ENCODE measurements at regions not wholly inside any gene's neighbourhood (a gene's known extent, or its start where the extent isn't known, plus 50 kb on each side); places are given as distances from the start of the nearest gene placed in this dataset.

DNA sequence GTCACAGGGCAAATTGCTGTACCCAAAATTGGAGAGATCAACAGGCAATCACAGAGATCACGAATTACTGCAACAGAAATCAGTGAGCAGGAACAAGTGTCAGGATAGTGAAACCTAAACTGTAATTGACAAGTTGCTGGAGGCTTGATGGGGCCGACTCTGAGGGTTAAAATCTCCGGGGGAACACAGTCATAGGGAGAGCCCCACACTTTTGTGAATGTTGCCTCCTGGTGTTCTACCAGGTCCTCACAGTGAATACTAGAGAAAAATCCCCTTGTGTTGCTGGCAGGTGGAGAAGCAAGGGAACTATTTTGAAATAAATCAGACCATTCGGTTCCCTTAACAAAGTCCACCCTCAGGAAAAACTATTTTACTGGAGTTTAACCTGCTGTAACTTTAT lies 697.5 kb upstream of the CBLB start:
- H3K4me3 ChIP-seq: no peak overlapping the region
- H3K36me3 ChIP-seq: no peaks in the 10 kb centered on the region
- H3K4me1 ChIP-seq: no peaks in the 10 kb centered on the region
- DNase-seq (ENCODE audit: extremely low spot score): no peak
- WGBS: 55% methylated on average over 4 of the region's 4 CpGs
- H3K9me3 ChIP-seq: no peaks in the 10 kb centered on the region
- TF ChIP-seq, protein P1, sequence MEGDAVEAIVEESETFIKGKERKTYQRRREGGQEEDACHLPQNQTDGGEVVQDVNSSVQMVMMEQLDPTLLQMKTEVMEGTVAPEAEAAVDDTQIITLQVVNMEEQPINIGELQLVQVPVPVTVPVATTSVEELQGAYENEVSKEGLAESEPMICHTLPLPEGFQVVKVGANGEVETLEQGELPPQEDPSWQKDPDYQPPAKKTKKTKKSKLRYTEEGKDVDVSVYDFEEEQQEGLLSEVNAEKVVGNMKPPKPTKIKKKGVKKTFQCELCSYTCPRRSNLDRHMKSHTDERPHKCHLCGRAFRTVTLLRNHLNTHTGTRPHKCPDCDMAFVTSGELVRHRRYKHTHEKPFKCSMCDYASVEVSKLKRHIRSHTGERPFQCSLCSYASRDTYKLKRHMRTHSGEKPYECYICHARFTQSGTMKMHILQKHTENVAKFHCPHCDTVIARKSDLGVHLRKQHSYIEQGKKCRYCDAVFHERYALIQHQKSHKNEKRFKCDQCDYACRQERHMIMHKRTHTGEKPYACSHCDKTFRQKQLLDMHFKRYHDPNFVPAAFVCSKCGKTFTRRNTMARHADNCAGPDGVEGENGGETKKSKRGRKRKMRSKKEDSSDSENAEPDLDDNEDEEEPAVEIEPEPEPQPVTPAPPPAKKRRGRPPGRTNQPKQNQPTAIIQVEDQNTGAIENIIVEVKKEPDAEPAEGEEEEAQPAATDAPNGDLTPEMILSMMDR (IDR thresholded peaks at IDR 0.05): no peak
- TF ChIP-seq POLR2A (IDR thresholded peaks at IDR 0.05; ENCODE audit: low read depth): no peak
- no peaks in the 10 kb centered on the region for H3K27me3 ChIP-seq
- intact Hi-C loops (cut with DNase I): no loop called here
- no peak overlapping the region for H3K27ac ChIP-seq (replicated peaks in 1 of 4)

DNA sequence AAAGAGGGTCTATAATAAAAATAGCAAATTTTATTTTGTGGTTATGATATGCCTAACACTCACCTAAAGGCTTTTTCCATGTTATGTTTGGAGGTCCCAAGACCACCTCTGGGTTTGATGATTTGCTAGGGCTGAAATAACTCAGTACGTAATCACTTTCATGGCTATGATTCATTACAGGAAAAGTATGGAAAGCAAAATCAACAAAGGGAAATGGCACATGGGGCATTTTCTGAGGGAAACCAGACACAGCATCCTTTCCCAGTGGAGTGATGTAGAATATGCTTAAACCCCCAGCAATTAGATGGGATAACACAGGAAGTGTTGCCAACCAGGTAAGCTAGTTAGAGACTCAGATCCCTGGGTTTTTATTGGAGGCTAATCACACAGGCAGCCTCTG lies 701.6 kb upstream of the CBLB start:
- H3K9me3 ChIP-seq: no peaks in the 10 kb centered on the region
- no peaks in the 10 kb centered on the region for H3K27me3 ChIP-seq
- WGBS: 90% methylated on average over 1 of the region's 1 CpG
- no peaks in the 10 kb centered on the region for H3K36me3 ChIP-seq
- no peak overlapping the region for H3K4me3 ChIP-seq
- DNase-seq (ENCODE audit: extremely low spot score): no peak
- H3K4me1 ChIP-seq: no peaks in the 10 kb centered on the region
- intact Hi-C loops (cut with DNase I): no loop called here
- TF ChIP-seq, protein P1 (IDR thresholded peaks at IDR 0.05): no peak
- no peak for TF ChIP-seq POLR2A (IDR thresholded peaks at IDR 0.05; ENCODE audit: low read depth)
- no peak for TF ChIP-seq POLR2AphosphoS5 (IDR thresholded peaks at IDR 0.05)
- no peak for TF ChIP-seq EP300 (IDR thresholded peaks at IDR 0.05)
- no peak overlapping the region for H3K27ac ChIP-seq (replicated peaks in 1 of 4)

DNA sequence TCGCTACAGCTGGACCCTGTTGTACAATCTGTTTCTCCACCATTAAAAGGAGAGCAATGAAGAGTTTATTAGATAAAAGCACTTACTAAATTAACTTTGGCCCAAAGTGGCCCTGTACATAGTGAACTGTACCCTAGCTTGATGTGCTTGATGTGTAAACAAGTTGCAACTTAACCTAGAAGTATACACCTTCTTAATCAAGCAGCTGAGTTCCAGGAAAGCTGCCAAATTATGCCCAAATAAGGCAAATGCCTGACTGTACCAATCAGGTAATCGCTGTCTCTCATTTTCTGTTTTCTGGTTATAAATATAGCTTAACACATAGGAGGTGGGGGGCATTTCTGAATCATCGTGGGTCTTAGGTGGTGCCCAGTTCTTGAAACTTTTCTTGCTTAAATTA lies 704.8 kb upstream of the CBLB start:
- 94% methylated on average over 3 of the region's 3 CpGs for WGBS
- intact Hi-C loops (cut with DNase I): no loop called here
- no peak for TF ChIP-seq EP300 (IDR thresholded peaks at IDR 0.05)
- TF ChIP-seq POLR2AphosphoS5 (IDR thresholded peaks at IDR 0.05): no peak
- TF ChIP-seq POLR2A (IDR thresholded peaks at IDR 0.05; ENCODE audit: low read depth): no peak
- TF ChIP-seq, protein P1 (IDR thresholded peaks at IDR 0.05): no peak
- no peaks in the 10 kb centered on the region for H3K4me1 ChIP-seq
- no peaks in the 10 kb centered on the region for H3K36me3 ChIP-seq
- no peaks in the 10 kb centered on the region for H3K27me3 ChIP-seq
- DNase-seq (ENCODE audit: extremely low spot score): no peak
- H3K27ac ChIP-seq (replicated peaks in 1 of 4): no peak overlapping the region
- no peaks in the 10 kb centered on the region for H3K9me3 ChIP-seq
- H3K4me3 ChIP-seq: no peak overlapping the region

DNA sequence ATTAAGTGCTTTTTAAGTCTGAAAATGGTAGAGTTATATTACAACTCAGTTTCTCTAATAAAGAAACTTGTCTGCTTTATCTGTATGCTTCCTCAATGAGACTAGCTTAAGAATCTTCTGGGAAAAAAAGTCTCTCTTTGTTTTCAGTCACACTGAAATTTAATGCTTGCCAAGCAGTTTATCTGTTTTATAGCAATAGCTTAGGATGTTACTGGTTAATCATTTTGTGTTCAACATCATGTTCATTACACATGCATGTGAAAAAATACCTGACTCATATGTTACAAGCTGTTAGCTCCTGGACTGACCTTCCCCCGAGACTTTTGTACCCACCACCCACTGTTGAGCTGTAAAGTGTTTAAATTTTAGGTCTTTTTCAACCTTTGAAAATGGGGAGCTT lies 706.2 kb upstream of the CBLB start:
- TF ChIP-seq EP300 (IDR thresholded peaks at IDR 0.05) (no peak), POLR2A (IDR thresholded peaks at IDR 0.05; ENCODE audit: low read depth) (no peak), POLR2AphosphoS5 (IDR thresholded peaks at IDR 0.05) (no peak)
- TF ChIP-seq, protein P1 (IDR thresholded peaks at IDR 0.05): no peak
- Histone ChIP-seq H3K4me1 (no peaks in the 10 kb centered on the region), H3K27ac (replicated peaks in 1 of 4) (no peak overlapping the region), H3K27me3 (no peaks in the 10 kb centered on the region), H3K4me3 (no peak overlapping the region), H3K9me3 (no peaks in the 10 kb centered on the region), H3K36me3 (no peaks in the 10 kb centered on the region)
- intact Hi-C loops (cut with DNase I): no loop called here
- WGBS: 83% methylated on average over 1 of the region's 1 CpG
- DNase-seq (ENCODE audit: extremely low spot score): no peak

DNA sequence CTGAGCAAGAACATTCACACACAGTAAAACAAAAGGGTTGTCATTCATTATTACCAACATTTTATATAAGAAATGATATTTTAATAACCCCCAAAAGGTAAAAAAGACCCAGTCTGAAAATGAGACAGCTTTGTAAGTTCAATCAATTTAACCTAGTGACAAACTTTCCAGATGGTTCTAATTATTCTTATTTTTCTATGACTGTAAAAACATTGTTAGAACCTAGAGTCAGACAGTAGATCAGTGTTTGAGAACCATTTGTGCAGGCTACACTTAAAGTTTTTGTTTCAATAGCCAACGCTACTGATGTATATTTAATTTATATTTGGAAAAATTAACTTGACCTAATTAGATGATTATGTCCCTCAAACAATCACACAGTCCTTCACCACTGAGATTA lies 708.4 kb upstream of the CBLB start:
- Histone ChIP-seq H3K4me1 (no peaks in the 10 kb centered on the region), H3K27me3 (no peaks in the 10 kb centered on the region), H3K4me3 (no peak overlapping the region), H3K36me3 (no peaks in the 10 kb centered on the region), H3K27ac (replicated peaks in 1 of 4) (no peak overlapping the region), H3K9me3 (no peaks in the 10 kb centered on the region)
- intact Hi-C loops (cut with DNase I): no loop called here
- TF ChIP-seq POLR2A (IDR thresholded peaks at IDR 0.05; ENCODE audit: low read depth) (no peak), POLR2AphosphoS5 (IDR thresholded peaks at IDR 0.05) (no peak), EP300 (IDR thresholded peaks at IDR 0.05) (no peak)
- TF ChIP-seq, protein P1 (IDR thresholded peaks at IDR 0.05): no peak
- WGBS: 83% methylated on average over 1 of the region's 1 CpG
- no peak for DNase-seq (ENCODE audit: extremely low spot score)

Measured in esophagus muscularis mucosa (tissue), 4 donors.